Chondrocyte (in vitro differentiated cells): ENCODE measurements at regions not wholly inside any gene's neighbourhood (a gene's known extent, or its start where the extent isn't known, plus 50 kb on each side); places are given as distances from the start of the nearest gene placed in this dataset.
A peak's percentile ranks its signal among the peaks of the same experiment; 100 is the strongest.

Experiments used
- DNase-seq: peaks from one replicate; pipeline ENCODE4 v3.0.0; 2021; ENCODE audit warnings: mixed read lengths, low spot score
- H3K27ac Mint-ChIP-seq: one replicate; pipeline ENCODE4 v1.8.0; 2021; ENCODE audit warnings: mild to moderate bottlenecking, moderate library complexity, mixed read lengths; ENCODE audit not compliant: unreplicated experiment
- H3K27me3 Mint-ChIP-seq: 2 replicates; pipeline ENCODE4 v1.8.0; 2021; ENCODE audit warnings: low read depth, mixed read lengths
- H3K36me3 Mint-ChIP-seq: 2 replicates; pipeline ENCODE4 v1.8.0; 2021; ENCODE audit warnings: low read depth, mixed read lengths
- H3K4me1 Mint-ChIP-seq: 2 replicates; pipeline ENCODE4 v1.8.0; 2021; ENCODE audit warnings: low read depth, mild to moderate bottlenecking, mixed read lengths
- H3K4me3 Mint-ChIP-seq: one replicate; pipeline ENCODE4 v1.8.0; 2021; ENCODE audit warnings: mild to moderate bottlenecking, moderate library complexity, mixed read lengths; ENCODE audit not compliant: unreplicated experiment
- H3K9me3 Mint-ChIP-seq: 2 replicates; pipeline ENCODE4 v1.8.0; 2021; ENCODE audit warnings: low read depth, mixed read lengths
- CTCF ChIP-seq: fragments of 200-600 bp; sonication (generic); IDR thresholded peaks from 2 replicates; pipeline ENCODE4 v1.5.0; 2021; ENCODE audit warnings: antibody characterized with exemption, mild to moderate bottlenecking, moderate library complexity

GRCh38 chr12:59453475-59453874 lies 142.4 kb upstream of the SLC16A7 start:
- no peak for DNase-seq
- Mint-ChIP-seq H3K27ac (no peak overlapping the region), H3K27me3 (no peaks in the 10 kb centered on the region), H3K36me3 (no peaks in the 10 kb centered on the region), H3K4me3 (no peak overlapping the region), H3K4me1 (peaks cover 20% of the 10 kb centered on the region), H3K9me3 (peaks cover 5% of the 10 kb centered on the region)
- TF ChIP-seq CTCF = no peak

DNA sequence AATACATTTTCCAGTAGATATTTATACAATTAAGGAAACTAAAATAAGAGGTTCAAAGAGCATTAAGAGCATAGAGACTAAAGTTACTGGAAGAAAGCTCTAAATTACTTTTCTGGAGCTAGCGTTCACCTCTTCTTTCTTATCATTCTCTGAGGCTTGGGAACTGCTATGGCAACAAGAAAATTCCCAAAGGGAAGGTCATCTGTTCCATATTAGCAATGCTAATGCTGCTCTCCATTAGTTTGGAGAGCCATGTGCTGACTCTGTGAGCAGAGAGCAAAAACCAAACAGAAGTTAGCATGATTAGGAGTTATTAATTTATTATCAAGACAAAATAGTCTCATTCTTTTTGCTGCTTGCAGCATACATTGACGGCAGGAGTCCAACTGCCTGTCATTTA lies 143.1 kb upstream of the SLC16A7 start:
- no peak for DNase-seq
- Mint-ChIP-seq H3K4me1 (peaks cover 20% of the 10 kb centered on the region), H3K27me3 (no peaks in the 10 kb centered on the region), H3K36me3 (no peaks in the 10 kb centered on the region), H3K9me3 (peaks cover 5% of the 10 kb centered on the region), H3K4me3 (no peak overlapping the region), H3K27ac (no peak overlapping the region)
- TF ChIP-seq CTCF = no peak

- H3K27me3 Mint-ChIP-seq = no peaks in the 10 kb centered on the region
- no peak overlapping the region for H3K27ac Mint-ChIP-seq
- H3K4me3 Mint-ChIP-seq = no peak overlapping the region
- peaks cover 5% of the 10 kb centered on the region for H3K9me3 Mint-ChIP-seq
- no peaks in the 10 kb centered on the region for H3K36me3 Mint-ChIP-seq
- H3K4me1 Mint-ChIP-seq = peaks cover 20% of the 10 kb centered on the region
- TF ChIP-seq CTCF = no peak
- DNase-seq = no peak
Measured at GRCh38 chr12:59452259-59452658, 143.6 kb upstream of the SLC16A7 start.

GRCh38 chr12:59446116-59446515 lies 149.7 kb upstream of the SLC16A7 start:
- TF ChIP-seq CTCF = no peak
- H3K27ac Mint-ChIP-seq = no peak overlapping the region

GRCh38 chr12:59444932-59445331 lies 150.9 kb upstream of the SLC16A7 start:
- no peaks in the 10 kb centered on the region for H3K27me3 Mint-ChIP-seq
- peak; percentile 54 for TF ChIP-seq CTCF
- H3K4me3 Mint-ChIP-seq = no peak overlapping the region
- no peak overlapping the region for H3K27ac Mint-ChIP-seq
- no peak for DNase-seq
- H3K4me1 Mint-ChIP-seq = no peaks in the 10 kb centered on the region
- H3K36me3 Mint-ChIP-seq = peaks cover 6% of the 10 kb centered on the region
- peaks cover 28% of the 10 kb centered on the region for H3K9me3 Mint-ChIP-seq

More at GRCh38 chr12:59446116-59446515, 149.7 kb upstream of the SLC16A7 start:
- Mint-ChIP-seq H3K9me3 (peaks cover 20% of the 10 kb centered on the region), H3K36me3 (peaks cover 5% of the 10 kb centered on the region), H3K4me1 (no peaks in the 10 kb centered on the region), H3K4me3 (no peak overlapping the region), H3K27me3 (no peaks in the 10 kb centered on the region)
- DNase-seq = no peak
